ENCODE measurements at regions not wholly inside any gene's neighbourhood (a gene's known extent, or its start where the extent isn't known, plus 50 kb on each side); places are given as distances from the start of the nearest gene placed in this dataset.

DNA sequence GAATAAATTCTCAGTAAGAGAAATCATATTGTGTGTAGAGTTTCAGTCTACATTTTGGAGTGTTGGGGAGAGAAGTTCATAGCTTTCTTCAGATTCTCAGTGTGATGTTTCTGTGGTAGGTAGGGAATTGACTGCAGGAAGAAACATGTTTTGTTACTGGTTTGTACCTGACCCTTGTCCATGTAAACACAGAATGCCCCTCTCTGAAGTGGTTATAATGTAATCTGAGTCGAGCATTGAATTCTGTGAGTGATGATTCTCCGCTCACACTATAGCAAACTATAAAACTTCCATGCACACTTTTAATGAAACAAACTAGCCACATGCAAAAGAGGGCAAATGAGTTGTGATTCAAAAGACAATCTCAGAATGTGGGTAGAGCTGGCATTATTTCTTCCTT is 433.2 kb downstream of the USP25 start:
- no peak for DNase-seq (ENCODE audit: low spot score)
- in situ Hi-C loops (cut with MboI; ENCODE audit: low pct_unique_long_range_greater_than_20kb, low sequenced_read_pairs, unreplicated experiment), result no loop called here

DNA sequence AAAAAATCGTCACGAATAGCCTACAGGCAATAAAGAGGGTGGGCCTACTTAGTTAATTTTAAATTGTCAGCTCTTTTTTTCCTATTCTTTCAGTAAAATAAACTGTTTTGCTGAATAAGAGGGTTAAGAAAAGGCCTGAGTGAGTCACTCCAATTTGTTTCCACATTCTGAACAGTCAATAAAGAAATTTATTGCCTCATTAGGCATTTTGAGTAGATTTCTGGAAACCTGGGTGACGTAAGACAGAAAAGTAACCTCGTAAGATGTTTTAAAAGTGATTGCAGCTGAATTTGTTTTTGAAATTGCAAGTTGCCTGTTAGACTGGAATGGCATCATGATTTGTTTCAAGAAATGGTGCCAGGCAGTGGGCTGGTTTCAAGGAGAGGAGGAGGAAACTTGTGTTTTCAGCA is 439.3 kb downstream of the USP25 start:
- TF ChIP-seq, protein P1, sequence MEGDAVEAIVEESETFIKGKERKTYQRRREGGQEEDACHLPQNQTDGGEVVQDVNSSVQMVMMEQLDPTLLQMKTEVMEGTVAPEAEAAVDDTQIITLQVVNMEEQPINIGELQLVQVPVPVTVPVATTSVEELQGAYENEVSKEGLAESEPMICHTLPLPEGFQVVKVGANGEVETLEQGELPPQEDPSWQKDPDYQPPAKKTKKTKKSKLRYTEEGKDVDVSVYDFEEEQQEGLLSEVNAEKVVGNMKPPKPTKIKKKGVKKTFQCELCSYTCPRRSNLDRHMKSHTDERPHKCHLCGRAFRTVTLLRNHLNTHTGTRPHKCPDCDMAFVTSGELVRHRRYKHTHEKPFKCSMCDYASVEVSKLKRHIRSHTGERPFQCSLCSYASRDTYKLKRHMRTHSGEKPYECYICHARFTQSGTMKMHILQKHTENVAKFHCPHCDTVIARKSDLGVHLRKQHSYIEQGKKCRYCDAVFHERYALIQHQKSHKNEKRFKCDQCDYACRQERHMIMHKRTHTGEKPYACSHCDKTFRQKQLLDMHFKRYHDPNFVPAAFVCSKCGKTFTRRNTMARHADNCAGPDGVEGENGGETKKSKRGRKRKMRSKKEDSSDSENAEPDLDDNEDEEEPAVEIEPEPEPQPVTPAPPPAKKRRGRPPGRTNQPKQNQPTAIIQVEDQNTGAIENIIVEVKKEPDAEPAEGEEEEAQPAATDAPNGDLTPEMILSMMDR (IDR thresholded peaks at IDR 0.05; ENCODE audit: extremely low read depth, insufficient read depth, missing control alignments), result no peak
- no peak for DNase-seq (ENCODE audit: low spot score)
- in situ Hi-C loops (cut with MboI; ENCODE audit: low pct_unique_long_range_greater_than_20kb, low sequenced_read_pairs, unreplicated experiment), result no loop called here

More for the DNA sequence above, 433.2 kb downstream of the USP25 start:
- TF ChIP-seq, protein P1 (IDR thresholded peaks at IDR 0.05; ENCODE audit: extremely low read depth, insufficient read depth, missing control alignments), result no peak

DNA sequence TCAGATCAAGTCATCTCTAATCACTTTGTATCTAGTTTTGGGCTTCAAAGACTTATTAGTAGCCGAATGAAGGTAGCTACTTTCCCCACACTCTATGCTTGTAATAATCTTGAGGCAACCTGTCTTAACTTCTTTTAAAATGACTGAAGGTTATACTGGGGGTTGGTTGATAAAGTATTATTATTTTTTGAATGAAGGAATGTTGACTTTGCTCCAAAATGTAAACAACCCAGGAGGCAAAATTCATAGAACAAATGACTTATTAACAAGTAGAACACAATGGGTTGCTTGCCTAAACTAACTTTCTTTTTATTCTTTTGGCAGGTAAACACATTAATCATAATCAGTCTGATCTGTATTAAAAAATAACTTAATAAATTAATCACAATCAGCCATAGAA is 440.0 kb downstream of the USP25 start:
- DNase-seq (ENCODE audit: low spot score), result no peak
- in situ Hi-C loops (cut with MboI; ENCODE audit: low pct_unique_long_range_greater_than_20kb, low sequenced_read_pairs, unreplicated experiment), result no loop called here
- TF ChIP-seq, protein P1 (IDR thresholded peaks at IDR 0.05; ENCODE audit: extremely low read depth, insufficient read depth, missing control alignments), result no peak

DNA sequence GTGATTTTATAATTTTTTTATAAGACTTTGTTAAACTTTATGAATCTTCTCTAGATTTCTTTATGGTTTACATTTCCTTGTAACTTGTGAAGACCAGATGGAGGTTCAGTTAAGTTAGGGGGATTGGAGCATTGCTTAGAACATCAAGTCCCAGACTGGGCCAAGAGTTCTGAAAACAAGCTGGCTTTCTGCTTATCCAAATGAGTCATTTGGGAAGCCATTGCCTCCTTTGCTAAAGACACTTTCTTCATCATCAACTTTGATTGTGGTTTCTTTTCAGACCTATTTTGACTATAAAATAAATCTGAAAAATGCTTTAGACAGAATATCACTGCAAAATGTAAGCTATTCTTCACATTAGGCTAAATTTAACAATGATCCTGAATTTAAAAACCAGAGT is 446.8 kb downstream of the USP25 start:
- DNase-seq (ENCODE audit: low spot score), result no peak
- in situ Hi-C loops (cut with MboI; ENCODE audit: low pct_unique_long_range_greater_than_20kb, low sequenced_read_pairs, unreplicated experiment), result no loop called here
- TF ChIP-seq, protein P1 (IDR thresholded peaks at IDR 0.05; ENCODE audit: extremely low read depth, insufficient read depth, missing control alignments), result no peak

DNA sequence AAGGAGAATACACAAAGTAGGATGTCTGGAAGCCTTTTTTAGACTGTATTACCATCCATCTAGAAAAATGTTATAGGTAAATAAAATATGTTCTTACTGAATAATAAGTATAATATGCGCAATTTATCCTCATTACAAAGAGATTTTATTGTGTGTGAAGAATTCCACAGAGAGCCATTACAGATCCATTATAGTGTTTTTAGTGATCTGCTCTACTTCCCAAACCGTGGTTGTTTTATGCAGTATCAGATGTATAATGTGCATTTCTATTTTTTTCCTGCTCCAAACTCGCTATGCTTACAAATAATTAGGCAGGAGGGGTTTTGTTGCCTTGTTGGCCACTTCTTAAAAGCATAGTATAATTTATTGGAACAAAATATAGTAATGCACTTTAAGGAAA is 447.8 kb downstream of the USP25 start:
- DNase-seq (ENCODE audit: low spot score), result no peak
- in situ Hi-C loops (cut with MboI; ENCODE audit: low pct_unique_long_range_greater_than_20kb, low sequenced_read_pairs, unreplicated experiment), result no loop called here
- TF ChIP-seq, protein P1 (IDR thresholded peaks at IDR 0.05; ENCODE audit: extremely low read depth, insufficient read depth, missing control alignments), result no peak

DNA sequence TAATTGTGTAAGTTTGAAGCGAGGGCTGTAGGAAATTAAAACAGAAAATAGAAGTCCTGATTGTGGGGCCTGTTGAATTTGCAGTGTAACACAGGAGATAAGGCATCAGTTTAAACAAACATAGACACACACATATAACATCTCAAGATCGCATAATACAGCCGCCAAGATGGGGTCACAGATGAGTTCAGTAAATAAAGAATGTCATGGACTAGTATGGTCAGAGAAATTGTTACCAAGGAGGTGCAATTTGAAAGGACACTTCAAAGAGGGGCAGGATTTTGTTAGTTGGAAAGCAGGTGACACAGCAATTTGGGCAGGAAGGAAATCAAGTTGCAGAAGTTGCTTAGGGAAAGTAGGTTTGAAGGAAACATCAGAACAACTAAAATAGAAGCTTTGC is 450.0 kb downstream of the USP25 start:
- no peak for DNase-seq (ENCODE audit: low spot score)
- in situ Hi-C loops (cut with MboI; ENCODE audit: low pct_unique_long_range_greater_than_20kb, low sequenced_read_pairs, unreplicated experiment), result no loop called here
- TF ChIP-seq, protein P1 (IDR thresholded peaks at IDR 0.05; ENCODE audit: extremely low read depth, insufficient read depth, missing control alignments), result no peak

GRCh38 chr21:16180614-16181013 is 450.8 kb downstream of the USP25 start:
- DNase-seq (ENCODE audit: low spot score), result no peak
- in situ Hi-C loops (cut with MboI; ENCODE audit: low pct_unique_long_range_greater_than_20kb, low sequenced_read_pairs, unreplicated experiment), result no loop called here
- TF ChIP-seq, protein P1 (IDR thresholded peaks at IDR 0.05; ENCODE audit: extremely low read depth, insufficient read depth, missing control alignments), result no peak
